HG03520 (cell line): ENCODE measurements at regions not wholly inside any gene's neighbourhood (a gene's known extent, or its start where the extent isn't known, plus 50 kb on each side); places are given as distances from the start of the nearest gene placed in this dataset.
"Not testable (repeated sequence)": the region's sequence is repeated elsewhere in the genome, so short reads cannot be mapped to it uniquely, and the experiment has no call there.

Experiments used
- ATAC-seq: cut with Tn5 transposase; IDR thresholded peaks from one replicate; pipeline ENCODE4 v1.9.1; 2021; ENCODE audit warnings: mild to moderate bottlenecking, moderate library complexity; ENCODE audit not compliant: unreplicated experiment

DNA sequence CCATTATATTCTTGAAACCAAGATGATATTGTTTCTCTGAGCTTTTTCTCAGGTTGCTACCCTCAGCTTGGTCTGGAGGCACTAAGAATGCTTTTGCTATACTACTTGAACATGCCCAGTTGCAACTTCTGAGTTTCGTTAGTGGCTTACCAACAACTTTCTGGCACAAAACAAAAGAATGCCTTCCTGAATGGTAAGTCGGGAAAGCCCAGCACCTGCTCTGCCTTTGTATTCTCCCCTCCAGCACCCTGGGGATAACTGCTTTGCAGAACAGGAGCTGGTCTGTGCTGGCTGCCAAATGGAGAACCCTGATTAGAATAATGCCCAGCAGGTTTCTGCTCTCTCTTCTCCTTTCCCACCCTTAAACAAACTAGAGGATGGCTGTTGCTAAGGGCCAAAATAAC lies 149.3 kb downstream of the TGFB2 start:
- no peak for ATAC-seq

DNA sequence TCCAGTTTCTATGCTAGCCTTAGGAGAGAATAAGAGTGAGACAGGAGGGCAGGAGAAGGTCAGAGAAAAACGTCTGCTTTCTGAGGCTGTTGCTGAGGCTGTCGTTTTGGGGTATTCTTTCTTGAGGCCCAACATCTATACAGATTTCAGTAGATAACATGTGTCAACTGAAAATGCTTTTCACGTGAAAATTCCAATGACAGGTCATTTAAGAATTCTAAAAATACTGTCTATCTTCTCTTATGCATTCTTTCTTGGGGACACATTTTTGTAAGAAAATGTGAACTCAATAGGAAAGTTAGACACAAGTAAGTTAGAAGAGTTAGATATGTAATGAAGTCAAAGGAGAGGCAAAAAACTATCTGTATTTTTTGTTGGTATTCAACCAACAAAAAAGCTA lies 150.8 kb downstream of the TGFB2 start:
- ATAC-seq: no peak

- no peak for ATAC-seq
Measured at GRCh38 chr1:218496561-218496960, 151.4 kb downstream of the TGFB2 start.

- ATAC-seq: no peak
Measured at GRCh38 chr1:218498056-218498938, 153.2 kb downstream of the TGFB2 start.

- ATAC-seq: no peak
Measured at GRCh38 chr1:218499011-218499691, 154.0 kb downstream of the TGFB2 start.

- ATAC-seq: no peak
Measured at GRCh38 chr1:218499911-218500310, 154.8 kb downstream of the TGFB2 start.

DNA sequence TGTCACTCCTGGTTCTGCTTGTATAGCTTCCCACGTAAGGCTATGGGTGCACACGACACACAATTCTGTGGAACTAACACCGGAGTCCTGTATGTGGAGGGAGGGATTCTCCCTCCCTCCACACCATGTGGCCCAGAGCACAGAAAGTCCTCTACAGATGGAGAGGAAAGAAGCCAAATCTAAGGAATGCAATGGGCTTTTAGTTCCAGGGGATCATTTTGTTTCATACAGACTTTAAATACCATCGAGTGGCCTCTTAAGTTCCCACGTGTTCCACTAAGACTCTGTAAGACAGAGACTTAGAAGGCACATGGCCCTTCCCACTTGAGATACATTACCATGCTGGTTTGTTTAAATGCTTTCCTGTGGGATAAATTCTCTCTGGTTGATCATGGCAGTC lies 156.0 kb downstream of the TGFB2 start:
- no peak for ATAC-seq

DNA sequence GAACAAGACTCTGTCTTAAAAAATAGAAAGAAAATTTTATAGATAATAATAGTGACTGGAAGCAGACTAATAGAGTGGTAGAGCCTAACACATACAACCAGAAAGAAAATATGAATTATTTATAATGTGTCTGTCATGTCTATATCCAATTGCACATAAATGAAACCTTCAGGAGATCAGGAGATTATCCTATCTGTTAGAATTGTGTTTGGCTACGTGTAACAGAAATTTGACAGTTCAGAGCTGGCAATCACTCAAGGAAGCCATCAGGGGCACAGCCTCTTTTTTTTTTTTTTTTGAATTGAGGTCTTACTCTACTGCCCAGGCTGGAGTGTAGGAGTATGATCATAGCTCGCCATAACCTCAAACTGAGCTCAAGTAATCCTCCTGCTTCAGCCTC lies 157.2 kb downstream of the TGFB2 start:
- no peak for ATAC-seq

DNA sequence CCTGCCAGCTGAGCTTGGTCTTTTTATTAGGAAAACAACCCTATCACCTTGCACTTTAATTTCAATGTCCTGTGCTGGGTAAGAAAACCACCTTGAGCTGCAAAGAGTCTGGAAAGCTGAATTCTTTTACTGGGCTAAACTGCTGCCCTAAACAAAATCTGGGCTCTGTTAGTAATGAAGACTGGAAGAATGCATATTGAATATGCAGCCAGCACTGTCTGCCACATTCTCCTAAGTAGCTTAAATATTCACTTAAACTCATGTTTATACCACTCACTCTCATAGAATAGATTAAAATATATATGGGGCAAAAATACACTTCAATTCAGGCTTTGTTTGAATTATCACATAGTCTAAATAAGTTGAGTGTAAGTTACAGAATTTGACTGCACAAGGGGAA lies 158.0 kb downstream of the TGFB2 start:
- ATAC-seq: no peak

DNA sequence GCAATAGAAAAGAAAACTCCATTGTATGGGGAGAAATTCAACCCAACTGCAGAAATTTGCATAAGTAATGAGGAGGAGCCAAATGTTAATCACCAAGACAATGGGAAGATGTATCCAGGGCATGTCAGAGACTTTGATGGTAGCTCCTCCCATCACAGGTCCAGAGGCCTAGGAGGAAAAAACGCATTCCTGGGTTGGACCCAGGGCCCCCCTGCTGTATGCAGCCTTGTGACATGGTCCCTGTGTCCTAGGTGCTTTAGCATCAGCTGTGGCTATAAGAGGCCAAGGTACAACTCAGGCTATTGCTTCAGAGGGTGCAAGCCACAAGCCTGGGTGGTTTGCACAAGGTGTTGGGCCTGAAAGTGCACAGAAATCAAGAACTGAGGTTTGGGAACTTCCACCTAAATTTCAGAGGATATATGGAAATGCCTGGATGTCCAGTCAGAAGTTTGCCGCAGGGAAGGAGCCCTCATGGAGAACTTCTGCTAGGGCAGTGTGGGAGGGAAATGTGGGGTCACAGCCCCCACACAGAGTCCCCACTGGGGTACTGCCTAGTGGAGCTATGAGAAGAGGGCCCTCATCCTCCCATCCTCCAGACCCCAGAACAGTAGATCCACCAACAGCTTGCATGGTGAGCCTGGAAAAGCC lies 162.3 kb downstream of the TGFB2 start:
- no peak for ATAC-seq

- ATAC-seq: no peak
Measured at GRCh38 chr1:218510153-218510772, 165.1 kb downstream of the TGFB2 start.

GRCh38 chr1:218513328-218513727 lies 168.2 kb downstream of the TGFB2 start:
- no peak for ATAC-seq

GRCh38 chr1:218514689-218515088 lies 169.6 kb downstream of the TGFB2 start:
- ATAC-seq: no peak

DNA sequence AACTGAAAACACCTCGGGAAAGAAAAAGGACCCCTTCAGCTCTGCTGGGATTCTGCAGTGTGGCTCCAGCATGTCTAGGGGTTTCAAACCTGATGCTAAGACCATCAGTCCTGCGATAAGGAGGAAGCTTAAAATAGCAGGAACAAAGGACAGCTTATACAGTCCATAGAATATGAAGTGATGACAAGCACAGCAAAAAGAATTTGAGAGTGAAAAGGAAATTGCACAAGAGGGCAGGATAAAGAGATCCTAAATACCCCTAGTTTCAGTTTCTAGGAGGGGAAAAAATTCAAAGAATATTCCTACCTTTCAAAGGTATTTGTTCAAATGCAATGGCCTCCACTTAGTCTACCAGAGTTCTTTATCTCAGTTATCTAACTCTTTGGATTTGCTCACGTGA lies 171.4 kb downstream of the TGFB2 start:
- no peak for ATAC-seq

DNA sequence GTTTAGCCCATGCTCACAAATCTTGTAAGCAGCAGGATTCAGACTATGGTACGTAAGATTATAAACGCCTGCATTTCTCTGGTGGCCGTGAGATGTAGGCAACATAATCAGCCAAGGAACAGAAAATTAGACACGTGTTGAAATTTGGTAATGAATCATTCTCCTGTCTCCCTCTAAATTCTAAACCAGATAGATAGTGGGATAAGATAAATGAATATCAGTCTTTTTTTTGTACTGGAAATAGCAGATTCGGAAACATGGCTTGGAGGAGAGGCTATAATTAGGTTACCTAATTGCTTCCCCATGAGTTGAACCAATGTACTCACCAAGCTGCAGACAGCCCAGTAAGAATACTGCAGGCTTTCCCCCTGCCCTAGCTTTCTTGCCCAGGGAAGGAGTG lies 172.3 kb downstream of the TGFB2 start:
- no peak for ATAC-seq

GRCh38 chr1:218518216-218518740 lies 173.1 kb downstream of the TGFB2 start:
- ATAC-seq: no peak

DNA sequence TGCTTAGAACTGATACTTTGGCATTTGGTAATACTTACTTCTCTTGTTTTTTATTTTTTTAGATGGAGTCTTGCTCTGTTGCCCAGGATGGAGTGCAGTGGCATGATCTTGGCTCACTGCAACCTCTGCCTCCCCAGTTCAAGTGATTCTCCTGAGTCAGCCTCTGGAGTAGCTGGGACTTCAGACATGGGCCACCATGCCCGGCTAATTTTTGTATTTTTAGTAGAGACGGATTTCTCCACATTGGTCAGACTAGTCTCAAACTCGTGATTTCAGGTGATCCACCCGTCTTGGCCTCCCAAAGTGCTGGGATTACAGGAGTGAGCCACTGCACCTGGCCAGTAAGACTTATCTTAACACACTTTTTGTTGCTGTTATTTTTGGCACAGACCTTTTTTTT lies 175.5 kb downstream of the TGFB2 start:
- not testable (repeated sequence) for ATAC-seq

GRCh38 chr1:218521414-218522169 lies 176.5 kb downstream of the TGFB2 start:
- peak; percentile 72 for ATAC-seq

- no peak for ATAC-seq
Measured at GRCh38 chr1:218524526-218524925, 179.4 kb downstream of the TGFB2 start.

GRCh38 chr1:218525031-218525430 lies 179.9 kb downstream of the TGFB2 start:
- no peak for ATAC-seq
